GM12878 (cell line): ENCODE measurements at regions not wholly inside any gene's neighbourhood (a gene's known extent, or its start where the extent isn't known, plus 50 kb on each side); places are given as distances from the start of the nearest gene placed in this dataset.

Source experiments
- ATAC-seq: fragments of 200-7000 bp; cut with Tn5 transposase; 3 replicates; pipeline ENCODE4 v1.9.1; 2020; ENCODE audit warnings: mild to moderate bottlenecking, moderate library complexity
- BruUV-seq: library from RNA; stranded (reverse); fragments of 400-500 nt; replicated peaks from 2 replicates; lab custom pipeline; 2021; lab: Mats Ljungman, UMichigan
- CTCF ChIA-PET: fragments of 300-600 bp; sonication (Branson Sonifier 250); formaldehyde crosslinking; extraction: SDS; loops from one replicate; lab custom pipeline; 2021; ENCODE audit warnings: inconsistent platforms; lab: Yijun Ruan, JAX
- POLR2A ChIA-PET: fragments of 350-600 bp; formaldehyde crosslinking; extraction: SDS; loops from one replicate; lab custom pipeline; 2021; ENCODE audit warnings: inconsistent platforms; lab: Charles Lee
- RAD21 ChIA-PET: fragments of 300-600 bp; sonication (Branson Sonifier 250); formaldehyde crosslinking; loops from one replicate; lab custom pipeline; 2023; ENCODE audit warnings: antibody characterized with exemption; ENCODE audit not compliant: unreplicated experiment; lab: Charles Lee
- SMC1A ChIA-PET: fragments of 300-600 bp; sonication (Branson Sonifier 250); formaldehyde crosslinking; loops from one replicate; lab custom pipeline; 2023; ENCODE audit not compliant: unreplicated experiment, uncharacterized antibody; lab: Charles Lee
- DNase-seq: peaks from one replicate; pipeline ENCODE4 v3.0.0-alpha.2; 2011; ENCODE audit warnings: low read depth, low spot score
- FAIRE-seq: peaks from 3 replicates; lab custom pipeline; 2011; peaks lifted over from hg19 to GRCh38; lab: Jason Lieb, UNC
- H2AFZ ChIP-seq: 2 replicates; pipeline ENCODE4 v1.6.0; 2011; ENCODE audit warnings: low read depth, low read length, control low read depth; ENCODE audit not compliant: control insufficient read depth
- H3K27ac ChIP-seq: 2 replicates; pipeline ENCODE4 v1.5.1; 2011; ENCODE audit warnings: control low read depth; ENCODE audit not compliant: control insufficient read depth, insufficient read depth
- H3K27me3 ChIP-seq, 2 experiments: replicated peaks in 1 of 2; 2 replicates each; pipeline versions ENCODE4 v1.6.0 to v1.6.1; 2011; ENCODE audit warnings: low read length in 1 of 2; ENCODE audit not compliant: control insufficient read depth in 2 of 2, insufficient read depth in 2 of 2
- H3K36me3 ChIP-seq, 2 experiments: 2 replicates each; pipeline ENCODE4 v1.5.1; 2011; ENCODE audit warnings: low read length in 1 of 2; ENCODE audit not compliant: control insufficient read depth in 2 of 2, insufficient read depth in 2 of 2
- H3K4me1 ChIP-seq: 2 replicates; pipeline ENCODE4 v1.6.1; 2011; ENCODE audit warnings: mild to moderate bottlenecking, low read length, moderate library complexity, mixed read lengths; ENCODE audit not compliant: control insufficient read depth, insufficient read depth
- H3K4me2 ChIP-seq: 2 replicates; pipeline ENCODE4 v1.6.0; 2011; ENCODE audit warnings: control low read depth; ENCODE audit not compliant: control insufficient read depth, insufficient read depth
- H3K4me3 ChIP-seq: fragments of 200-600 bp; sonication (generic); 2 replicates; pipeline ENCODE4 v1.5.1; 2016
- H3K79me2 ChIP-seq: 2 replicates; pipeline ENCODE4 v1.6.0; 2011; ENCODE audit warnings: low read length; ENCODE audit not compliant: control insufficient read depth, insufficient read depth
- H3K9ac ChIP-seq: 2 replicates; pipeline ENCODE4 v1.8.0; 2011; ENCODE audit warnings: low read length, control low read depth, mixed read lengths; ENCODE audit not compliant: control insufficient read depth, insufficient read depth
- H3K9me3 ChIP-seq: replicated peaks from 3 replicates; pipeline ENCODE4 v1.5.1; 2011; ENCODE audit warnings: mild to moderate bottlenecking, low read length; ENCODE audit not compliant: control insufficient read depth, insufficient read depth
- H4K20me1 ChIP-seq: 2 replicates; pipeline ENCODE4 v1.6.0; 2011; ENCODE audit not compliant: control insufficient read depth, insufficient read depth
- CBX5 ChIP-seq: sonication (generic); IDR thresholded peaks from 2 replicates; pipeline ENCODE4 v1.6.1; 2016; ENCODE audit warnings: low read depth, moderate library complexity, mild to moderate bottlenecking, inconsistent platforms
- MEF2A ChIP-seq: IDR thresholded peaks from 2 replicates; pipeline ENCODE4 v1.6.1; 2011; ENCODE audit warnings: low read depth, mild to moderate bottlenecking, low read length, moderate library complexity; ENCODE audit not compliant: insufficient read depth
- PML ChIP-seq: IDR thresholded peaks from 2 replicates; pipeline ENCODE4 v1.6.1; 2012; ENCODE audit warnings: low read length, inconsistent platforms
- RCOR1 ChIP-seq: conservative IDR thresholded peaks from 2 replicates; pipeline ENCODE4 v1.6.1; 2012; ENCODE audit warnings: low read depth, low read length, improper control_type of control experiment
- TAF1 ChIP-seq: IDR thresholded peaks from 2 replicates; pipeline ENCODE4 v1.6.1; 2011; ENCODE audit warnings: mild to moderate bottlenecking, low read depth, low read length, borderline replicate concordance
- WGBS: methylation state at CpG from one replicate; pipeline ENCODE4 v1.1.6; 2016; ENCODE audit warnings: low lambda C conversion rate; ENCODE audit not compliant: insufficient replicate concordance, insufficient coverage; ENCODE audit errors: missing lambda C conversion rate; 5-methylcytosine and 5-hydroxymethylcytosine counted together
- in situ Hi-C: fragments of 300-500 bp; cut with MboI; formaldehyde crosslinking; loops from 9 replicates; pipeline ENCODE4 v1.14.3; 2018; ENCODE audit warnings: mixed read lengths
- intact Hi-C: fragments of 100-400 bp; cut with micrococcal nuclease; formaldehyde crosslinking; loops from one replicate; pipeline ENCODE4 v1.14.2; 2022; ENCODE audit not compliant: unreplicated experiment

GRCh38 chr18:14031053-14031452, 101.2 kb downstream of the ZNF519 start:
- Histone ChIP-seq H3K27me3 (no peaks in the 10 kb centered on the region), H3K4me2 (no peak overlapping the region), H4K20me1 (no peaks in the 10 kb centered on the region), H3K9me3 (no peaks in the 10 kb centered on the region), H3K9ac (no peak overlapping the region), H2AFZ (no peak overlapping the region), H3K36me3 (no peaks in the 10 kb centered on the region), H3K27ac (no peak overlapping the region), H3K79me2 (no peaks in the 10 kb centered on the region), H3K4me3 (no peak overlapping the region), H3K4me1 (no peaks in the 10 kb centered on the region)
- intact Hi-C loops, result no loop called here
- FAIRE-seq, result no peak
- ChIA-PET RAD21 (no interaction called here), CTCF (interaction anchor here (0.6 kb wide), 1 partner anchor 183 kb away, joined by 3 read pairs; no protein-coding TSS in a partner anchor), POLR2A (no interaction called here), SMC1A (no interaction called here)
- in situ Hi-C loops, result no loop called here
- BruUV-seq, result no TSS peak
- TF ChIP-seq PML (no peak), TAF1 (no peak), CBX5 (no peak)
- WGBS, result 31% methylated on average over 7 of the region's 7 CpGs
- DNase-seq, result no peak
- no peak for ATAC-seq

- CTCF ChIA-PET, result interaction anchor here (0.7 kb wide), 2 partner anchors 14 to 275 kb away, joined by 3 to 6 read pairs; no protein-coding TSS in a partner anchor
- intact Hi-C loops, result no loop called here
Observed at GRCh38 chr18:14029512-14029911, 102.7 kb downstream of the ZNF519 start.

More at GRCh38 chr18:14029512-14029911, 102.7 kb downstream of the ZNF519 start:
- Histone ChIP-seq H3K4me3 (no peak overlapping the region), H3K27me3 (no peaks in the 10 kb centered on the region), H3K9ac (no peak overlapping the region), H3K79me2 (no peaks in the 10 kb centered on the region), H4K20me1 (no peaks in the 10 kb centered on the region), H3K4me1 (no peaks in the 10 kb centered on the region), H3K27ac (no peak overlapping the region), H3K4me2 (no peak overlapping the region), H2AFZ (no peak overlapping the region), H3K36me3 (no peaks in the 10 kb centered on the region), H3K9me3 (no peaks in the 10 kb centered on the region)
- no TSS peak for BruUV-seq
- FAIRE-seq (no peak), DNase-seq (no peak), ATAC-seq (no peak)
- SMC1A ChIA-PET, result no interaction called here
- TF ChIP-seq MEF2A (no peak), RCOR1 (no peak)
- RAD21 ChIA-PET, result no interaction called here
- in situ Hi-C loops, result no loop called here
- POLR2A ChIA-PET, result no interaction called here
